ENCODE measurements at regions not wholly inside any gene's neighbourhood (a gene's known extent, or its start where the extent isn't known, plus 50 kb on each side); places are given as distances from the start of the nearest gene placed in this dataset.

- TF ChIP-seq NFE2L2 (conservative IDR thresholded peaks at IDR 0.05; ENCODE audit: low read length) = no peak
- TF ChIP-seq BCL3 (IDR thresholded peaks at IDR 0.05) = no peak
- TF ChIP-seq REST (IDR thresholded peaks at IDR 0.05) = no peak
Measured at GRCh38 chr9:120236596-120236995, 343.4 kb downstream of the CDK5RAP2 start (continued).

- Histone ChIP-seq H3K4me2 (no peak overlapping the region), H3K9me3 (no peaks in the 10 kb centered on the region), H3K27ac (no peak overlapping the region), H3K4me1 (no peaks in the 10 kb centered on the region), H3K4me3 (no peak overlapping the region)
- WGBS (ENCODE audit: missing lambda C conversion rate) = 0% methylated on average over 2 of the region's 2 CpGs
- FAIRE-seq (no peak), DNase-seq (ENCODE audit: low read depth in 1 of 2, low spot score in 1 of 2) (no peak), ATAC-seq (no peak)
- POLR2A ChIA-PET = no interaction called here
- CTCF ChIA-PET = interaction anchor here (1.0 kb wide), 1 partner anchor 16 kb away, joined by 3 read pairs; no protein-coding TSS in a partner anchor
- TF ChIP-seq ESRRA (IDR thresholded peaks at IDR 0.05; ENCODE audit: borderline replicate concordance, low read length) (no peak), ZFP36 (IDR thresholded peaks at IDR 0.05; ENCODE audit: borderline replicate concordance, partially characterized antibody) (no peak), ZSCAN20 (CRISPR knock-in tag; IDR thresholded peaks at IDR 0.05) (no peak)
Measured at GRCh38 chr9:120235081-120235480, 344.9 kb downstream of the CDK5RAP2 start.

- ChIA-PET CTCF (no interaction called here), POLR2A (no interaction called here)
- Histone ChIP-seq H3K4me3 (no peak overlapping the region), H3K27ac (no peak overlapping the region), H3K4me2 (no peak overlapping the region), H3K4me1 (no peaks in the 10 kb centered on the region), H3K9me3 (no peaks in the 10 kb centered on the region)
- no peak for ATAC-seq
- 45% methylated on average over 2 of the region's 2 CpGs for WGBS (ENCODE audit: missing lambda C conversion rate)
- no peak for DNase-seq (ENCODE audit: low read depth in 1 of 2, low spot score in 1 of 2)
- no peak for TF ChIP-seq HOXB13 (CRISPR knock-in tag; IDR thresholded peaks at IDR 0.05; ENCODE audit: low read depth)
- no peak for TF ChIP-seq RAD21 (conservative IDR thresholded peaks at IDR 0.05 in 1 of 2, IDR thresholded peaks at IDR 0.05 in 1 of 2)
- no peak for TF ChIP-seq BCL3 (IDR thresholded peaks at IDR 0.05)
- TF ChIP-seq USF2 (IDR thresholded peaks at IDR 0.05) = no peak
- TF ChIP-seq HDAC2 (IDR thresholded peaks at IDR 0.05) = no peak
- TF ChIP-seq ZSCAN20 (CRISPR knock-in tag; IDR thresholded peaks at IDR 0.05) = no peak
- no peak for TF ChIP-seq HOXA7 (CRISPR knock-in tag; IDR thresholded peaks at IDR 0.05)
- no peak for TF ChIP-seq JUNB (IDR thresholded peaks at IDR 0.05)
- no peak for TF ChIP-seq PHF8 (IDR thresholded peaks at IDR 0.05; ENCODE audit: borderline replicate concordance, low read depth)
- no peak for TF ChIP-seq ELK1 (IDR thresholded peaks at IDR 0.05; ENCODE audit: low read depth, low read length)
- TF ChIP-seq NPAS2 (CRISPR knock-in tag; IDR thresholded peaks at IDR 0.05; ENCODE audit: borderline replicate concordance) = no peak
- no peak for TF ChIP-seq JUN (IDR thresholded peaks at IDR 0.05)
- no peak for TF ChIP-seq KDM1A (IDR thresholded peaks at IDR 0.05; ENCODE audit: low read depth)
- TF ChIP-seq POLR2A (IDR thresholded peaks at IDR 0.05; ENCODE audit: low read length) = no peak
- no peak for TF ChIP-seq EHMT2 (IDR thresholded peaks at IDR 0.05; ENCODE audit: low read depth)
- no peak for FAIRE-seq
Measured at GRCh38 chr9:120230227-120230626, 349.7 kb downstream of the CDK5RAP2 start.

All from A549 (cell line).